GM19463 (cell line): ENCODE measurements at regions not wholly inside any gene's neighbourhood (a gene's known extent, or its start where the extent isn't known, plus 50 kb on each side); places are given as distances from the start of the nearest gene placed in this dataset.
"Not testable (repeated sequence)": the region's sequence is repeated elsewhere in the genome, so short reads cannot be mapped to it uniquely, and the experiment has no call there.

Experiments used
- ATAC-seq: cut with Tn5 transposase; IDR thresholded peaks from one replicate; pipeline ENCODE4 v1.9.1; 2021; ENCODE audit warnings: mild to moderate bottlenecking, moderate library complexity; ENCODE audit not compliant: unreplicated experiment

DNA sequence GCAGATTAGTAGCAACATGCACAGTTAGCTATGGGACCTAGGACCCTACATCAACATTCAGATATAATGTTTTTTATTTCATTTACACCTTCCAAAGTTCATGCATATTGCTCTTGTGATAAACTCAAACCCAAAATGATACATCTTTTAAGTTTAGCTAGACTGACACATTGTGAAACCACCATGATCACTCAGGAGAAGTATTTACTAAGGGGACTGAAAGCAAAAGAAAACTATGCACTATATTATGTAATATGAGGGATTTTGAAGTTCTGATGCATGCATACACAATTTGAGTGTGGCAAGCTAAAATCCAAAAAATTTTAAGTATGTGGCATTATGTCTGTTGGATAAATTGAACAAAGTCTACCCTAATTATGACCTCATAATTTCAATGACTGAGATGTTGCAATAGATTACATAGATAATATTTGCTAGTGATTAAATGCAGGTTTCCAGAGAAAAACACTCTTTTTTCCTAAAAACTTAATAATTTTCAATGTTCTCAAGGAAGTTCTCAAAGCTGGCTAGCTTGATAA, 914.8 kb upstream of the GRIA3 start:
- no peak for ATAC-seq

DNA sequence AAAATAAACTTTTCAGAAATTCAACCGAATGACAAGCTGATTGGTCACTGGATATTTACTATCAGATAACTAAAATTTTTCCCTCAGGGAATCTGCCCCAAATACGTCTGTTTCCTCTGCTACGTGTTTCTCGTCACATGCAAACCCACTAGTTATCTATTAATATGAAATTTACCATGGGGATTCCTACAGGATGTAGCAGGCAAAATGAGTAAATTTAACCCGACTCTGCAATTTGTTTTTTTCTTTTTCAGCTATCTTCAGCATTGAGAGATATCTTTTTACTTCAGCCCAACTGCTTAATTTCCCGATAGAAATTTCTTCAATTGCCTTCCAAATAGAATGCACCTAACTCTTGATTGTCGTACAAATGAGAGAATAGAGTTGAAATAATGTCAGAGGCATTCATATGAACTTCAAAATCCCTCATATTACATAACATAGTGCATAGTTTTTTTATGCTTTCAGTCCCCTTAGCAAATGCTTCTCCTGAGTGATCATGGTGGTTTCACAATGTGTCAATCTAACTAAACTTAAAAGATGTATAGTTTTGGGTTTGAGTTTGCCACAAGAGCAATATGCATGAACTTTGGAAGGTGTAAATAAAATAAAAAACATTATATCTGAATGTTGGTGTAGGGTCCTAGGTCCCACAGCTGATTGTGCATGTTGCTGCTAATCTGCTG, 913.1 kb upstream of the GRIA3 start:
- ATAC-seq = no peak

DNA sequence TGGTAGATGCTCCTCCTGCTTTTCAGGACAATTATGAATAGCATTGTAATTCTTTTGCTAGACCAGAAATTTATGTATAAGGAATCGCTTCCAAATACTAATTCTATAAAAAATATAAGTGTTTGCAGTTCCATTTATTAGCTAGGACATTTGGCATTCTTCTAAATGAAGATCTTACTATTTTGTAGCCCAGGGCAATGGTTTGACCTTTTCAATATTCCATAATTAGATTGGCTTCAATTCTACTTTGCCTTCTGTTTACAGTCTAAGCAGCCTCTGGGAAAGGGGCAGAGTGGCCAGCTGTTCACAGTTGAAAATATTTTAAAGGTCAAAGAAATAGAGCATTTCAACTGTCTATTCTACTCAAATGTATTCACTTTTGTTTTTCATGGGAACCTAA, 912.1 kb upstream of the GRIA3 start:
- ATAC-seq = no peak

DNA sequence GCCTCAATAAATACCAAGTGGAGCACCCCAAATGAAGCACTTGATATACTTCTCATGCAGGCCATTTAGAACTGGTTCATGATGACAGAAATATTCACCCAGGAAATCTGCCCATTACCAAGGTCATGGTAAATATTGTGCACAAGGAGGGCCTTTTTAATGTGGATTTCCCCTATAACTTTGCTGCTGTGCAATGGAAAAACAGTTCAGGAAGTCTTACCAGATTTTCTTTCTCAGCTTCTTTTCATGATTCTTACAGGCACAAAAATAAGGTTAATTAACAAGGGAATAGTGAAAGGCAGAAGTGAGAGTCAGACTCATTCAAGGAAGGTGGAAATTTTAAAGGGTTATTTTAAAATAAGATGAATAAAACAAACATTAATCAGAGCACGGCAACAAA, 904.3 kb upstream of the GRIA3 start:
- no peak for ATAC-seq

DNA sequence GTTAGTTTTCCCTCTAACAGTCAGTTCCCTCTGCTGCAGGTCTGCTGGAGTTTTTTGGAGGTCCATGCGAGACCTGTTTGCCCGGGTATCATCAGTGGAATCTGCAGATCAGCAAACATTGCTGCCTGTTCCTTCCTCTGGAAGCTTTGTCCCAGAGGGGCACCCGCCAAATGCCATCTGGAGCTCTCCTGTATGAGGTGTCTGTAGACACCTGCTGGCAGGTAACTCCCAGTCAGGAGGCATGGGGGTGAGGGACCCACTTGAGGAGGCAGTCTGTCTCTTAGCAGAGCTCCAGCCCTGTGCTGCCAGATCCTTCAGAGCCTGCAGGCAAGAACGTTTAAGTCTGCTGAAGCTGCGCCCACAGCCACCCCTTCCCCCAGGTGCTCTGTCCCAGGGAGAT, 884.3 kb upstream of the GRIA3 start:
- not testable (repeated sequence) for ATAC-seq

DNA sequence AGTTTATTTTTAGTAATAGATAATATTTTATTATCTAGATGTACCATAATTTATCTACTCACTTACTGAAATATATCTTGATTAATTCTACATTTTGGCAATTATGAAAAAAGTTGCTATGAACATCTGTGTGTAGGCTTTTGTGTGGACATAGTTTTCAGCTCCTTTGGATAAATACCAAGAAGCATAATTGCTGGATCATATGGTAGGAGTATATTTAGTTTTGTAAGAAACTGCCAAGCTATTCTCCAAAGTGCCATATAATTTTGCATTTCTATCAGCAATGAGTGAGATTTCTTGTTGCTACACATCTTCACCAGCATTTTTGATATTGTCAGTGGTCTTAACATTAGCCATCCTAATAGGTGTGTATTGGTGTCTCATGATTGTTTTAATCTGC, 882.6 kb upstream of the GRIA3 start:
- no peak for ATAC-seq

DNA sequence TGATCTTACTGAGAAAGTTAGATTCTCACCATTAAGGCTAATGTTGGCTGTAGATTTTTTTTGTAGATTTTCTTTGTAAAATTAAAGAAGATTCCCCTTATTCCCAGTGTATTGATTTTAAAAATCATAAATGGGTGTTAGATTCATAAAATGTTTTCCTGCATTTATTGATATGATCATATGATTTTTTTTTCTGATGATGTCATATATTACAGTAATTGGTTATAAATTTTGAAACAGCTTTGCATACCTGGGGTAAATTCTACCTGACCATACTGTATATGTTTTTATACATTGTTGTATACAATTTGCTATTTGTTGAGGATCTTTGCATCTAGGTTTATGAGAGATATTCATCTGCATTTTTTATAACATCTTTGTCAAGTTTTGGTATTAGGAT, 880.3 kb upstream of the GRIA3 start:
- no peak for ATAC-seq

DNA sequence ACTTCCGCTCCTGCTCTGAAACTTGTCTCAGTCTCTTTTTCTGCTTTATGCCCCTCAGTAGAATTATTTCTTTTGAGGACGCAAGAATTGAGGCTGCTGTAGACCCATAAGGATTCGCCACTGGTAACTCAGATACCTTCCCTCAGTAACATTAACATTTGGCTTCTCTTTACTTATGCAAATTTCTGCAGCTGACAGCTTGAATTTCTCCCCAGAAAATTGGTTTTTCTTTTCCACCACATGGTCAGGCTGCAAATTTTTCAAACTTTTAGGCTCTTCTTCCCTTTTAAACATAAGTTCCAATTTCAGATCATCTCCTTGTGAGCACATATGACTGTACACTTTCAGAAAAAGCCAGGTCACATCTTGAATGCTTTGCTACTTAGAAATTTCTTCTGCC, 839.3 kb upstream of the GRIA3 start:
- ATAC-seq = no peak

DNA sequence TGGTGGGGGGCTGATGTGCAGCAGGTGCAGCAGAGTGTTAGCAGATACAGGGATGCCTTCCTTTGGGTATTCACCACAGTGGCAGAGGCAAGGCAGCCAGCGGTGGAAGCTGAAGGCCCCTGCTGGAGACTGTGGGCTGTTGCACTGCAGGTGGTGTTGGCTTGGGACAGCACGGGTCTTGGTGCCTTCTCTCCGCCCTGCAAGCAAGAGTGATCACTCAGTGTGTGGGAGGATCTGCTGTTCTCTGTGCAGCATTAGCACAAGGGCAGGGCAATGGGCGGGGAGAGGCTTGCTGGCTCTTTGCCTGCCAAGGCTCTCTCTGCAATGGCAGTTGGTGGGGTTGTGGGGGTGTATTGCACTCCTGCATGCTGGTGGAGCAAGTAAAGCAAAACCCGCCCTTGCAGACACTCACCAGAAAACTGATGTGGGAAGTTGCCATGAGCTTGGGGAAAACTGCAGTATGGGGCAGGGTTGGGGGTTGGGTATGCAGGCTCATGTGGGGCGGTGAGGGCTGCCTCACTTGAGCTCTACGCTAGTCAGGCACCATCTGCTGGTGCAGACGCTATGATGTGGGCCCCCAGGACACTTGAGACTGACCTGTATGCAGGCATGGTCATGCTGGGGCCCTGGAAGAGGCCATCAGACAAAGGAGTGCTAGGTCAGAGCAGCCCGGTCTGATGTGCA, 820.8 kb upstream of the GRIA3 start:
- ATAC-seq = no peak

DNA sequence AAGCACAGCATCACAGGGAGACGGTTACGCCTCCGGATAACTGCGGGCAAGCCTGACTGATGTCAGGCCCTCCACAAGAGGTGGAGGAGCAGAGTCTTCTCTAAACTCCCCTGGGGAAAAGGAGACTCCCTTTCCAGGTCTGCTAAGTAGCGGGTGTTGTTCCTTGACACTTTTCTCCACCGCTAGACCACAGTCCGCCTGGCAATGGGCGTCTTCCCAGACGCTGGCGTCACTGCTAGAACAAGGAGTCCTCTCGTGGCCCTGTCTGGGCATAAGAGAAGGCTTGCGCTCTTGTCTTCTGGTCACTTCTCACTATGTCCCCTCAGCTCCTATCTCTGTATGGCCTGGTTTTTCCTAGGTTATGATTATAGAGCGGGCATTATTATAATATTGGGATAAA, 808.5 kb upstream of the GRIA3 start:
- not testable (repeated sequence) for ATAC-seq

DNA sequence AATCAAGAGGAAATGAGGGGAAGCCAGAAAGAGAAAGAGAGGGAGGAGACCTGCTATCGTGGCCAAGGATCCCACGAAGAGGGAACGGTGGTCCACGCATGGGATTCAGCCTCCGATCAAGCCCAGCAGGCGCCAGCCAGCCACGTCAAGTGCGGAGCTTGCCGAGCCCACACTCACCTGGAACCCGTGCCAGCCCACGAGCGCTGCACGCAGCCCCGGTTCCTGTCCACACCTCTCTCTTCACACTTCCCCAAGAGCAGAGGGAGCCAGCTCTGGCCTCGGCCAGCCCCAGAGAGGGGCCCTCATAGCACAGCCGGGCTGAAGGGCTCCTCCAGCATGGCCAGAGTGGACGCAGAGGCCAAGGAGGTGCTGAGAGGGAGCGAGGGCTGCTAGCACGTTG, 795.1 kb upstream of the GRIA3 start:
- ATAC-seq = no peak

DNA sequence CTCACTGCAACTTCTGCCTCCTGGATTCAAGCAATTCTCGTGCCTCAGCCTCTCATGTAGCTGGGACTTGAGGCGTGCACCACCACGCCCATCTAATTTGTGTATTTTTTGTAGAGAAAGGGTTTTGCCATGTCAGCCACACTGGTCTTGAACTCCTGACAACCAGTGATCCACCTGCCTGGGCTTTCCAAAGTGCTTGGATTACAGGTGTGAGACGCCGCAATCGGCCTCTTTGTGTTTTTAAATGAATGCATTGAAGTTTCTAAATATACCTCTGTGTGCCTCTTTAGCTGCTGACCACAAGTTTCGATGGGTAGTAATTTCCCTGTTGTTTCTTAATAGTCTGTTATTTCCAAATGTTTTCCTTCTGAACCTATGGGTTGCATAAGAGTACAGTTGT, 765.3 kb upstream of the GRIA3 start:
- no peak for ATAC-seq

DNA sequence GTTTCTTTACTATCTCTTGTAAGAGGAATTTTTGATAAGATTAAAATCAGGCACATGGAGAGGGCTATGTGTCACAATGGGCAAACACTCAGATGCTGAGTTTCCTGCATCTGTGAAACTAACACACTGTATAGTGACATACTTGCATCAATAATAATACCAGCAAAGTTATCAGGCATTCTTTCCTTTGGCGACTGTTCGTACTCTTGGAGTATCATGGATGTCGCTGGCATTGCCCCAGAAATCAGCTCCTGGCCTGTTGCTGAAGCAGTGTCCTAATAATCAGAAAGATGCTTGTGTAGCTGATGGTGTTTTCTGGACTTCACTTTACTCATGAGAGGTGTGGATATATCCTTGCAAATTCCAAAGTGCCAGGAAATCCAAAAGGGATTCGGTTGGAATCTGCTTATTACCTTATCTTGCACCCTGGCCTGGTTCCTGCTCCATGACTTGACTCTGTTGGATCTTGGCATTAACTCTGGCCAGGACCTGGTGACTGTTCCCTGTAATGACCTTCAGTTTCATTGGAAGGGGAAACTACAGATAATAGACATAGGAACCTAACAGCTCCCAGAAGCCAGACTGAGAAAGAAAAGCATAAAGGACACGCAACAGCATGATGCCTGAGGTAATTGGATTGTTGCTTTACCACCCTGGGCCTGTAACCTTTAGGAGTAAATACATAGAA, 762.5 kb upstream of the GRIA3 start:
- no peak for ATAC-seq

DNA sequence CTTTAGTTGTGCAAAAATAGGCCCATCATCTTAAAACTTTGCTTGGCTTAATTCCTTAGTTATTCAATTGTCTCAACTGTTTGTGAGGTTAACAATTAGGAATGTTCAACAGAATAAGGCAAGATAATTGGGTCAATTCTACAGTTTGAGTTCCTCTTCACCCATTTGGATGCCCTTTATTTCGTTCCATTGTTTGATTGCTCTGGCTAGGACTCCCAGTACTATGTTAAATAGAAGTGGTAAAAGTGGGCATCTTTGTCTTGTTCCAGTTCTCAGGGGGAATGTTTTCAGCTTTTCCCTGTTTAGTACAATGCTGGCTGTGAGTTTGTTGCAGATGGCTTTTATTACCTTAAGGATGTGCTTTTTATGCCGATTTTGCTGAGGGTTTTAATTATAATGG, 761.5 kb upstream of the GRIA3 start:
- no peak for ATAC-seq

DNA sequence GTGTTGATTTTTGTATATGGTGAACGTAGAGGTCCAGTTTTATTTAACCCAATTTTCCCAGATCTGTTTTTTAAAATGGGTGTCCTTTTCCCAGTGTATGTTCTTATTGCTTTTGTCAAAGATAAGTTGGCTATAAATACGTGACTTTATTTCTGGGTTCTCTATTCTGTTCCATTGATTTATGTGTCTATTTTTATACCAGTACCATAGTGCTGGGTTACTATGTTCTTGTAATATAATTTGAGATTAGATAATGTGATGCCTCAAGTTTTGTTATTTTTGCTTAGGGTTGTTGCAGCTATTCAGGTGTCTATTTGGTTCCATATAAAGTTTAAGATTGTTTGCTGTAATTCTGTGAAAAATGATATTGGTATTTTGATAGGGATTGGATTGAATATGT, 749.1 kb upstream of the GRIA3 start:
- no peak for ATAC-seq

DNA sequence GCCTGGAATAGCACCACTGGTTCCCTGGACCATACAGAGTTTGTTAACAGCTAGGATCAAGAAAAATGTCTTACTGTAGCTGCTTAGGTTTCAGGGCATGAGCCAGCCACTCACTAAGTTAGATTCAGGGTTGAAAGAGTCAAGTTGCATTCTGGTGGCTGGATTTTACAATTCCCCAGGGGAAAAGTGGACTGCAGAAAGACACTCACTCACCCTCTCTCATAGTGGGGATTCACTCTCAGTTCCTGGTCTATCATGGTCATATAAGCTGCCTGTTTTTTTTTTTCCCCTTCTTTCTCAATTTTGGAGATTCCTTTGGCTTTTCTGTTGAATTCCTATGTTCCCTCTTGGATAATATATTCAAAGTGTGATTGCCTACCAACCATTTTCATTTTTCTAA, 744.2 kb upstream of the GRIA3 start:
- ATAC-seq = no peak

DNA sequence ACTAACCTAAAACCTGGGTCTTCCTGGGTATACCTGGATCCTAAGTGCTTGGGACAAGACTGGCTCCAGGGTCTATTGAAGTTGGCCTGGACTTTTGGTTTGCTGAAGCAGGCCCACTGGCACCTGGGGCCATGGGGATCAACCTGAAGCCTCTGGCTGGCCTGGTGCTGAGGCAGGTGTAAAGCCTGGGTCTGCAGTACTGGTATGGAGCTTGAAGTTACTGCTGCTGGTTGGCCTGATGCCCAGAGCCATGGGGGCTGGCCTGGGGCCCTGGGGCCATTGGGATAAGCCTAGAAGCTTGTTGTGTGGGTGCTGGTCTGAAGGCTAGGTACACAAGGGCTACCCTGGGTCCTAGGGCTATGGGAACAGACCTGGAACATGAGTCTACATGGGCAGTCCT, 743.2 kb upstream of the GRIA3 start:
- no peak for ATAC-seq

DNA sequence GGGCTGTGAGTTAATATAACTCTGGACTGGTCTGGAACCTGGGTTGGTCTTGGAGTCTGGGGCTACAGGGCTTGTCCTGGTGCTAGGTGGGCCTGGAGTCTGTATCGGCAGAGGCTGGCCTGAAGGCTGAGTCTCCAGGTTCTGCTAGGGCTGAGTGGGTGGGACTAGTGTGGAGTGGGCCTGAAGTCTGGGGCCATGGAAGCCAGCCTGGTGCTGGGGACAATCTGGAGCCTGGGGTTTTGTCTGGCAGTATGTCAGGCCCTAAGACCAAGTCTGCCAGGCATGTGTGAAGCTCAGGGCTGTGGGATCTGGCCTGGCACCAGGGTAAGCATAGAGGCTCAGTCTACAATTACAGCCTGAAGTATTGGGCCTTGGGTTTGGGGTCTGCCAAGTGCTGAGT, 742.6 kb upstream of the GRIA3 start:
- ATAC-seq = no peak

DNA sequence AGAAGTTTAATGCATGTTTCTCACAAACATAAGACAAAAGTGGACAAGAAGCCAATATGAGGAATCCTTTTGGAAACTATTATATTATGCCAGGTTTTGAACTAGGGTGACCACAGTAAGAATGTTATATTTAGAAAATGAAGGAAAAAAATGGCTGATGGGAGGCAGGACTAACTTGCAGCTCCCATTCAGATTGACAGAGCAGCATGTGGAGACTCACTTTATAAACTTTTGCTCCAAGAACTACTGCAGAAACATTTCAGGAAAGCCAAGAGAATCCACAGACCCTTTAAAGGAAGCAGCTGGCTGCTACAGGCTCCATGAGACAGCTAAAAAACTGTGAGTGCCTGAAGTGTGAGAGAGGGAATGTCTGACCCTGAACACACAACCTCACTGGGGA, 738.6 kb upstream of the GRIA3 start:
- no peak for ATAC-seq

DNA sequence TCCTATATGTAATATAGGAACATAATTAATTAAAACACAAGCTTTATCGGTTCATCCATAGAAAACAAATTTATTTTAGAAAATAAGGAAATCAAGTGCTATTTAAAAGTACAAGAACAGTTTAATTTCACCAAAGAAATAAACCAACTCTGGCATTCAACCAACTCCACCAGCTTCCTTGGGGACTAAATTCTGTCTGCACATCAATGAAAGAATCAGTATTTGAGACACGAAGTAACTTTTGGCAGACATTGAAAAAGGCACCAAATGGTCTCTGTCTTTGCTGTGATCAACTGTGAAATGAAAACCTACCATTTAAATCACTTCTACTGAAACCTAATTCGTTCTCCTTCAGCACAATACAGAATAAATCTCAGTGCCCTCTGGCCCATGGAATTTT, 719.7 kb upstream of the GRIA3 start:
- no peak for ATAC-seq

DNA sequence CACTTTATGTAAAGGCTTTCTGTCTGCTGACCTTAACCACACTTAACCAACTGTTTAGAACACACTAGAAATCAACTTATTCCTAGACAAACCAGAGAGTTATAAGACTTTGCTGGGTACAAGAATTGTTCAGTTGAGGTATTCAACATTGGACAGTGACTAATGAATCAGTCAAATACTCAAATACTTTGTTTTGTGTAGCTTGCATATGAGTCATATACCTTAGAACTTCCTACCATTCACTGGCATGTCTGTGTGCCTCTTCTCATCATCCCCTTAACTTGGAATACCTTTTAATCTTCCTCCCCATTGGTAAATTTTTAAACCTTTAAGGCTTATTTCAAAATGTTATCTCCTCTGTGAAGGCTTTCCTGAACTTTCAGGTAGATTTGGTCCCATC, 708.8 kb upstream of the GRIA3 start:
- ATAC-seq = no peak

DNA sequence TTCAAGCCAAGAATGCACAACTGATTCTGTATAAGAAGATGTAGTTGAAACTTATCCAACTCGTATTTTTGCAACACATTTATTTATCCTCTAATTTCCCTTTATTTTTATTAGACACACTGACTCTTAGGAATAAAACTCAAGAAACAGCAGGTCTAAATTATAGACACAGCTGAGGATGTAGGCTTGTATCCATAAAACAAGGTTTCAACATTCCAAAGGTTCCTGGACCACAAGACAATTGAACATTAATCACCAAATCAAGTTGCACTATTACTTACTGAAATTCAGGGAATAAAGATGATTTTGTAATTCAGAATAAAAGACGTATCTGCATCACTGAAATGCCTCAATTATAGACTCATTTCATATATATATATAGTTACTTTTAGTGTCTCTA, 683.5 kb upstream of the GRIA3 start:
- ATAC-seq = no peak
